NCI-H1694 treated with DMSO at 0.1 percent for 48 hours (cell line): ENCODE measurements at regions not wholly inside any gene's neighbourhood (a gene's known extent, or its start where the extent isn't known, plus 50 kb on each side); places are given as distances from the start of the nearest gene placed in this dataset.
A peak's percentile ranks its signal among the peaks of the same experiment; 100 is the strongest.

Experiments used
- DNase-seq: peaks from one replicate; lab custom pipeline; 2025; lab: John Stamatoyannopoulos, UW

- no peak for DNase-seq
Measured at GRCh38 chr3:177813322-177813721, 616.0 kb upstream of the TBL1XR1 start.

DNA sequence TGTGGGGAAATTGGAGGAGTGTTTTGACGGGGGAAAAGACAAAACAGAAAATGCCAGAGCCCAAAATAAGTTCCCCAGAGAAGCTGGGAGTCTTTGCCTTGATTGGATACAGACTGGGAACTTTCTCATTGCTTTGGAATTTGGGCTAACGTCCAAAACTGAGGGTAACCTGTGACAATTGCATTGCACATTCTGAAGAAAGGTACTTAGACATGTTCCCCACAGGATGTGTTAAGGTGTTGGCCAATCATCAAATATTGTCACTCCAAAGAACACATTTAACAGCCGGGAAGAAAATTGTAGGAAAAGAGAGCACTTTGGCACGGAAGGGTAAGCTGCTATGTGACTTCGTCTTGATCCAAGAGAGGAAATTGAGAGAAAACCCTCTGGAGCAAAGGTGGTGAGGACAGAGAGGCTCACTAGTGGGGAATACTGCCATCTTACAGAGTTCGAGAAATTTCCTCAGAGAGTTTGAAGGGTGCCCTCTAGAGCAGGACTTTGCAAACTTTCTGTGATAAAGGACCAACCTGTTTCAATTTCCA lies 619.5 kb upstream of the TBL1XR1 start:
- no peak for DNase-seq

DNA sequence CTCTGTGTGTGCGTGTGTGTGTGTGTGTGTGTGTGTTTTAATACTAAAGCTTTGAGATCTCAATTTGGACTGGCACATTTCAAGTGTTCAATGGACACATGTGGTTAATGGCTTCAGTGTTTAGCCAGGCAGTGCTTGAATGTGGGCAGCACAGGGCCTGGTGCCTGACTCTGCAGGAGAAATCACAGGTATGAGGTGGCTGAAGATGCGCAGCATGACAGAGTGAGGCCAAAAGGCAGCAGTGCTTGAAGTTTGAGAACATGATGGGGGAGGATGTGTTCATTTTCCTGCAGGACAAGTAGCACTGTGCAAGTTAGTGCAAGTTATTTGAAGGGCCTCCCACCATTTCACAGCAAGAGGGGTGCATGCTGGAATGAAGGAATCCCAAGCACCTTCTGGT lies 620.5 kb upstream of the TBL1XR1 start:
- DNase-seq, result no peak

- no peak for DNase-seq
Measured at GRCh38 chr3:177818712-177819240, 621.5 kb upstream of the TBL1XR1 start.

- DNase-seq, result no peak
Measured at GRCh38 chr3:177820683-177821316, 623.5 kb upstream of the TBL1XR1 start.

- DNase-seq, result no peak
Measured at GRCh38 chr3:177822681-177823096, 625.4 kb upstream of the TBL1XR1 start.

GRCh38 chr3:177823701-177824189 lies 626.5 kb upstream of the TBL1XR1 start:
- no peak for DNase-seq

DNA sequence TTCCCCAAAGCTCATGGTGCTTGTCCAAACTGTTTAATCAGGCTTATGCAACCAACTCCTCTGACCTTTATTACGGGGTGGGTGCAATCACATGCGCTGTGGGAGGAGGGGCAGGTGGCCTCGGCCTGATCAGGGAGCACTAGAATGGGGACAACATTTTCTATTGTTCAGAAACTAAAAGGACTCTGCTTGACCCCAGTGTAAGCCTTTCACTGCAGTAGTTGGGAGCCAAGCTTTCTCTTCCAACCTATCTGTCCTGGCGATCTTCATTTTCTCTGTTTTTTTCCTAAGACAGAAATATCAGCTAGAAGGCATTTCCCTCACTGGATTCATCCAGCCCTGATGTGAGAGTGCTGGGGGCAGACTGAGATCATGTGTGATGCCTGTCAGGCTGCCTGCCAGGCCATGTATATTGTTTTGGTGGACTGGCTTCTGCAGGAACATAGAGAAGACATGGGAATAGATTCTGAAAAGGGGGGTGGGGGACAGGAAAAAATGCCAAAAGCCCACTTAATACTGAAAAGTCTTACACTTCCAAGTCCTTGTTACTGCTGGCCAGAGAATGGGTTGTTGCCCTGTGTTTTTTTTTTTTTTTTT lies 627.0 kb upstream of the TBL1XR1 start:
- no peak for DNase-seq

GRCh38 chr3:177824841-177825240 lies 627.6 kb upstream of the TBL1XR1 start:
- no peak for DNase-seq

GRCh38 chr3:177826253-177826652 lies 629.0 kb upstream of the TBL1XR1 start:
- no peak for DNase-seq

GRCh38 chr3:177827511-177828207 lies 630.4 kb upstream of the TBL1XR1 start:
- DNase-seq, result no peak

DNA sequence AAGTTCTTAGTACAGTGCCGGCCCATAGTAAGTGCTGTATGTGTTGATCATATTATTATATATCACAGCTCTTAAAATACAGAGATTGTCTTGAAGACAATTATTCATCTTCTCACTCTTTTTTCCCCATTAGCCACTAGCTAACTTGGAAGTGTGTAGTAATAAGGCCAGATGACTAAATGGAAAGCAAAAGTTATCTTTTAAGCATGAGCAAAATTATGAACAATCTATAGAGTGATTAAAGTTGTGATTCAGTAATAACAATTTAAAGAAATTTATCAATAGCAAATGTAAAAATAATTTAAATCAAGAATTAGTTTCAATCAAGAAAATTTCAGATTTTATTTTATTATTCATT lies 630.9 kb upstream of the TBL1XR1 start:
- DNase-seq, result no peak

GRCh38 chr3:177830411-177830849 lies 633.1 kb upstream of the TBL1XR1 start:
- no peak for DNase-seq

DNA sequence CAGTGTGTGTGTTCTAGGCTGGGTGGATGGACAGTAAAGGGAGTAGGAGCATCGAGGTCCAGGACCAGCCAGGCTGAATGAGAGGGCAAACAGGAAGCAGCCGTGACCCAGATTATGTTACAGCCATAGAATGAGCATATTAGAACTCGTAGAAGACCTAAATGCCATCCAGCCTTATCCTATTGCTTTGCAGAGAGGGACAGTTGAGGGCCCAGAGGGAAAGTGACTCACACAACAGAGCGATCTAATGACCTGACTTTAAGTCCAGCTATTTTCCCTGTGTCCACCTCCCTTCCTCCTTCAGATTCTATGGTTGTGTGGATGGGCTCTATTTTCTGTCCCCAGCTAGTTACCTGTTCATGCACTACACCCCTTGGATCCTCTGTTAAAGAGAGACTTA lies 634.1 kb upstream of the TBL1XR1 start:
- no peak for DNase-seq

DNA sequence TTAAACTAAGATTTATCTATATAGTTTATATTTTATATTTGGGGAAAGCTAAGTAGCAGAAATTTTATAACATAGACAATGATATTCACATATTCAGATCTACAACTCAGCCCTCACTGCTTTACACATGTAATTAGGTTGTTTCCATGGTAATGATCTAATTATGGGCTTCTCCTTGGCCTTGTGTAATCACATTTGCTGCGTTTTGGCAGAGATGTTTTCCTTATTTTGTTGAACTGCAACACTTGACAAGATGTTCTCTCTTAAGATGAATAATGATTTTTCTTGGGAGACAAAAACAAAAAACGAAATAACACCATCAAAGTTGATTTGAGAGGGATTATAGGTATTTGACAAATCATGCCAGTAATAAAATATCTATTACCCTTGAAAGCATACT lies 635.6 kb upstream of the TBL1XR1 start:
- DNase-seq, result peak; percentile 46

GRCh38 chr3:177833332-177833731 lies 636.0 kb upstream of the TBL1XR1 start:
- no peak for DNase-seq

DNA sequence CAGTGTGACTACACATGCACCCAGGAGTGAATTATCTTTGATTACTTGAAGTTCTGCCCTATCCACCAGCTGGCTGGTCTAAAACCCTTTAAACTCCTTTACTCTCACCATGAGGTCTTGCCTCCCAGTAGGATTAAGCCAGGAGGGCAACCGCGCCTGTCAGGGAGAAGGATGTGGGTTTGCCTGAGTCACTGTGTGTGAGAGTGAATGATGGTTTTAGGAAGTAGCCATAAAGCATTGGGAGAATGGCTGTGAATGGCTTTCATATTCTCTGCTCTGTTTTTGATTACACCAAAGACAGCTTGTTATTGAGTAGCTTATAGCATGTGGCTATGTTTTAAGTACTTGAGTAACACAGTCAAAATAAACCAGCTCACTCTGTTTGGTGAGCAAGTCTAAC lies 637.7 kb upstream of the TBL1XR1 start:
- no peak for DNase-seq

DNA sequence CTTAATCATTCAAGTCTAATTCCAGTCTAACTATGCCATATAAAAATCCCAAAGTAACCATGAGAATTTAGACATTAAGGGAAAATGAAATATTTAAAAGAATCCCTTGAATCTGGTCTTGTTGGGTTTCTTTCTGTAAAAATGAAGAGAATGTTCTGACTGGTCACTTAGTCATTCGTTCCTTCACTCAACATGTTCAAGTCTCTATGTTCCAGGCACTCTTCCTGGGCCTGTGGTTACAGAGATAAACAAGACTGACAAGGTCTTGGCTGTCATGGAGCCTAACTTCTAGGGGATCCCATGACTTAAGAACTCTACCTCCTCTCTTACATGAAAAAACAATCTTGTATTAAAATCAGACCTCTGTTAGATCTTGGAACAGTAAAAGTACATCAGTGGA lies 638.6 kb upstream of the TBL1XR1 start:
- no peak for DNase-seq

DNA sequence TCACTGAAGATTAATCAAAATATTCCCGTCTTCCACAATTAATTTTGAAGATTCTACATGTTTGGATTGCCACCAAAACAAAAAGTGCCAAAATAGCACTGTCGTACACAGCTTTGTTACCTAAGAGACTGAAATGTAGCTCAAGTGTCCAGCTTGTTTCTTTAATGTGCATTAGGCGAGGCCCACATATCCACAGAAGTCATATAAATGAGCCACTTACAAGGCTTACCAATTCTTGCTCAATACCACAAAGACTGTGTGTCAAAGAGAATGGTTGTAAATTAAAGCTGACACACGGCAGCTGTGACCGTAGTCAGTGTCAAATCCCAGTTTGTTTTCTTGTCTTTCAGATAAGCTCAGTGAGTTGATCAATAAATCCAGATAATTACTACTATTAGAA lies 639.4 kb upstream of the TBL1XR1 start:
- no peak for DNase-seq

DNA sequence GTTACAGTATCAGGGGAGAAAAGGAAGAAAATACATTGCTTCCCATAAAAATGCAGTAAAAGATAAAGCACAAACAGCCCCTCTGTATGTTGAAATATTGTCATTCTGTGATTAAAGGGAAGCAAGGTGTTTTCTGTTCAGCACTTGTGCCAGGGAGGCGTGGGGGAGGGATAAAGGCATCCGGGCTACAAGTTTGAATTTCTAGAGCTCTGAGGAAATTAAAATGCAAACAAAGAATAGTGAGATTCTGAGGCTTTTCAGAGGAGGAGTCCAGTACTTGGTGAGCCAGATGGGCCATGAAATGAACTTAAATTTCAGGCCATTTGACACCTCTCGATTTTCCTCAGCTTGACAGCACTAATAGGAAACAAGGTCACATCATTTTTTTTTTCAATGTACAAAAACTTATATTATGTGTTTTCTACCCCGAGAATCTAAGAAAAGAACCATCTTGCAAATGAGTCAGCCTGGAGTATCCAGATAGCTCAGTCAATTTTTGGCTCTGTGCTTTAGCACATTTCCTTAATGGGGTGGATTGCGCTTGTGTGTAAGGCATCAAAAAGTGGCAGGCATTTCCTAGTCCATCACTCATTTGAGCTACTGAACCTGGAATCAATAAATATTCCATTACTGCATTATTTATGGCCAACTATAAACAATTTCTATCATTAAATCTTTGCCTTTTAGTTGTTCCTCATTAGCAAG lies 640.8 kb upstream of the TBL1XR1 start:
- no peak for DNase-seq

DNA sequence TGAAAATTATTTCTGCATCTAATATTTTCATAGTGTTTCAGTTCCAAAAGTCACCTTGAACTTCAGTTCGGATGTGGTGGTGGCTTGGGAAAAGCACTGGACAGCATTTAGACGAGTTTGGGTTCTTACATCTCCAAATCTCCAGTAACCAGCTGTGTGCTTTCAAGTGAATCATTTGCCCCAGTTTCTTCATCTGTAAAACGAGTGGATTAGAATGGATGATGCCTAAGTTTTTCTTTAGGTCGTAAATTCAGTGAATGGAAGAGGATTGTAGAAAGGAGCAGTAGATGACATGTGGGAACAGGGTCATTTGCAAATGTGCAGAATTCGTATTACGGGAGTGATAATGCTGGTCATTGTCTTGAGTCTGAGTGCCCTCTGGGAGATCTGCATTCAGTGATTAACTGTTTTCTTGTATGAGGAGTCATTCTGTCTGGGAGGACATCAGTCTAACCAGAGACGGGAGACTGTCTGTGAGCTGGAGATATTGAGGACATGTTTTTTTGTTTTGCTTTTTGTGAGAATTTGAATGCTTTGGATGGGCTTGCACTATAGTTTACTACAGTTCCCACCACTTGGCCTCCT lies 641.6 kb upstream of the TBL1XR1 start:
- DNase-seq, result no peak

- no peak for DNase-seq
Measured at GRCh38 chr3:177842302-177842701, 645.0 kb upstream of the TBL1XR1 start.
